GM10266 (cell line): ENCODE measurements at regions not wholly inside any gene's neighbourhood (a gene's known extent, or its start where the extent isn't known, plus 50 kb on each side); places are given as distances from the start of the nearest gene placed in this dataset.

Source experiments
- DNase-seq: peaks from one replicate; pipeline ENCODE4 v3.0.0; 2012; ENCODE audit errors: extremely low spot score
- CTCF ChIP-seq: IDR thresholded peaks from 2 replicates; pipeline ENCODE4 v1.5.1; 2012; ENCODE audit warnings: mild to moderate bottlenecking, low read depth; ENCODE audit not compliant: control insufficient read depth, insufficient read depth; ENCODE audit errors: missing control alignments

GRCh38 chr2:104704496-104705245, 149.2 kb upstream of the POU3F3 start:
- TF ChIP-seq CTCF, result no peak
- DNase-seq, result no peak

- TF ChIP-seq CTCF, result no peak
- no peak for DNase-seq
These were observed 146.9 kb upstream of the POU3F3 start for GRCh38 chr2:104707056-104707455.

GRCh38 chr2:104708967-104709366, 144.9 kb upstream of the POU3F3 start:
- no peak for TF ChIP-seq CTCF
- DNase-seq, result no peak

GRCh38 chr2:104716061-104716460, 137.9 kb upstream of the POU3F3 start:
- TF ChIP-seq CTCF, result no peak
- DNase-seq, result no peak

GRCh38 chr2:104733226-104733943, 120.5 kb upstream of the POU3F3 start:
- peak; percentile 24 for DNase-seq
- peak; percentile 35 for TF ChIP-seq CTCF

- no peak for DNase-seq
These were observed 118.9 kb upstream of the POU3F3 start for GRCh38 chr2:104734937-104735586.

More at GRCh38 chr2:104734937-104735586, 118.9 kb upstream of the POU3F3 start:
- no peak for TF ChIP-seq CTCF
